Activated CD4-positive, alpha-beta T cell treated with anti-CD3 and anti-CD28 coated beads for 48 hours (primary cell): ENCODE measurements at regions not wholly inside any gene's neighbourhood (a gene's known extent, or its start where the extent isn't known, plus 50 kb on each side); places are given as distances from the start of the nearest gene placed in this dataset.
"Not testable (repeated sequence)": the region's sequence is repeated elsewhere in the genome, so short reads cannot be mapped to it uniquely, and the experiment has no call there.

ENCODE experiments used
- DNase-seq: peaks from one replicate; pipeline ENCODE4 v3.0.0-alpha.2; 2020

DNA sequence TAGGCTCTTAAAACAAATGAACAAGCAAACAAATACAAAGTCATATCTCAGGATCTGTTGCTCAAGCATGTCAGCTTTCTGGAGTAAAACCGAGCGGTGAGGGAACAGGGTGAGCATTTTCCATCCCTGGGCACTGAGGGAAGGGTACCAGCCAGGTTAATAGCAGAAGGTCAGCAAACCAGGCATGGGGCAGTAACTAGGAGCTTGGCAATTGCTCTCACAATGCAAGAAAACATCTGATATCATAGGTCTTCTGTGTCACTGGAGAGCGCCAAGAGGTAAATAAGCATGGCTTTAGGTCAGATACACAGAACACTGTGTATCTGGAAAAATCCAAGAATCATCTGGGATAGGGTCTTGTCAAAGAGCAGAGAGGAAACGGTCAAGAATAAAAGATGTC is 521.7 kb upstream of the AUTS2 start:
- no peak for DNase-seq

GRCh38 chr7:69078997-69079769 is 519.1 kb upstream of the AUTS2 start:
- DNase-seq: no peak

DNA sequence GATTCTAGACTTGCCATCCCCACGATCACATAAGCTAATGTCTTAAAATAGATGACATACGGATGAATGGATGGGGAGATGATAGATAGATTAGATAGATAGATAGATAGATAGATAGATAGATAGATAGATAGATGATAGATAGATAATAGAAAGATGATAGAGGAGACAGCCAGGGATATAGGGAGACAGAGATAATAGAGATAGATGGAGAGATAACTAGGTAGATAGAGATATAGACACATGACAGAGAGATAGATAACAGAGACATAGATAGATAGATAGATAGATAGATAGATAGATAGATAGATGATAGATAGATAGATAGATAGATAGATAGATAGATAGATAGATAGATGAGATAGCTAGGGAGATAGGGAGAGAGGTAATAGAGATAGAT is 511.0 kb upstream of the AUTS2 start:
- not testable (repeated sequence) for DNase-seq

DNA sequence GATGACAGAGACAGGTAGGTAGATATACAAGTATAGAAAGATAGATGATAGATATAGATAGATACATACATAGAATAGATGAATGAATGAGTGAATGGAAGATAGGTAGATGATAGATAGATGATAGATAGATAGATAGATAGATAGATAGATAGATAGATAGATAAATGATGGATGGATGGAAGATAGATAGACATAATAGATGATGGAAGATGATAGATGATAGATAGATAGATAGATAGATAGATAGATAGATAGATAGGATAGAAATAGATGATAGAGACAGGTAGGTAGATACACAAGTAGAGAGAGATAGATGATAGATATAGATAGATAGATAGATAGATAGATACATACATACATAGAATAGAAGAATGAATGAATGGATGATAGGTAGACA is 510.1 kb upstream of the AUTS2 start:
- DNase-seq: no peak

DNA sequence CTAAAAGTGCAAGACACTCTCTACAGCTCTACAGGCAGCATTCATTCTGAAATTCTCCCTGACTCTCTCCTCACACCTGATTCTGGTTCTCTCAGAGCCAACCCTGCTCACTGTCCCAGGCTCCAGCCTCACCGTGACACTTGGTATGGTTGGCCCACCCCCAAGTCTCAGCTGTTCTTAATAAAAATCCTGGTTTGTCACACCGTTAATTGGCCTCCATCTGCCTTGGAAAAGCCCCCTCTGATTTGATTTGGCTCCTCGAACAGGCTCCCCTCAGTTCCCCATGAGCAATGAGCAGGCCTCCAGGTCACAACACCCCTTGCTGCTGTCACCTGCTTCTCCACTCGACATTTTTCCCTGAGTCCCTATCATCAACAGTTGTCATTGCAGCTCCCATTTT is 507.3 kb upstream of the AUTS2 start:
- DNase-seq: no peak

DNA sequence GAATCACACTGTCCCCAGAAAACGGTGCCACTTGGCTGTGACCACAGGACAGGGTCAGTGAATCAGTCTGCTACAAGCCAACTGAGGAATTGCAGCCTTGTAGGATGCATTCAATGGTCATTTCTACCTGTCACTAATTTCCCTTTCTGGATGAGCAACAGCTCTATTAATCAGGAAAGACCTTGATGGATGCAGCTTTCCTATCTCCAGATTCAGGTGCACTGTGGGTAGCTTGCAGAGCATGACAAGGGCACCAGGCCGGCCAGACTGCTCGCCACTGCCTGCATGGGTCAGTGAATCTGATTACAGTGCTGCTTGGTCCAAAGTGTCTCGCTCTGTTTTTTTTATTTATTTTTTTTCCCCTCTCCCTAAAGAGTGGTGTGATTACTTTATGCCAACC is 506.8 kb upstream of the AUTS2 start:
- no peak for DNase-seq

DNA sequence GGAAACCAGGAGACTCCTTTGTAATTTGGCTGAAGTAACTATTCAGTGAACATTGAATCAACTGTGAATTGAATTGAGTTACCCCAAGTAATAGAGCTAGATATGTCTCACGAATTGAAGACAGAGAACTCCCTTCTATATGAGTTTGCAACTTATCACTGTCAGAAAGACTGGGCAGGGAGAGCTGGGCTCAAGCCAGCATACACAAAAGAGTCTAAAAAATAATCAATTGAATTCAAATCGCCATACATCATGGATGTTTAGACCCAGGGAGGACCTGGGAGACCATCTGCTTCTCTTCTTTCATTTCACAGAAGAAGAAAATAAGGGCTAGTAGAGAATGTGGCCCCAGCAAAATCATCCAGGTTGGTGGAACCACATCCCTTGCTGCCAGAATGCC is 503.1 kb upstream of the AUTS2 start:
- no peak for DNase-seq

GRCh38 chr7:69095649-69096048 is 502.6 kb upstream of the AUTS2 start:
- no peak for DNase-seq

- no peak for DNase-seq
Observed at GRCh38 chr7:69104023-69104422, 494.3 kb upstream of the AUTS2 start.

GRCh38 chr7:69105092-69105491 is 493.2 kb upstream of the AUTS2 start:
- DNase-seq: no peak

DNA sequence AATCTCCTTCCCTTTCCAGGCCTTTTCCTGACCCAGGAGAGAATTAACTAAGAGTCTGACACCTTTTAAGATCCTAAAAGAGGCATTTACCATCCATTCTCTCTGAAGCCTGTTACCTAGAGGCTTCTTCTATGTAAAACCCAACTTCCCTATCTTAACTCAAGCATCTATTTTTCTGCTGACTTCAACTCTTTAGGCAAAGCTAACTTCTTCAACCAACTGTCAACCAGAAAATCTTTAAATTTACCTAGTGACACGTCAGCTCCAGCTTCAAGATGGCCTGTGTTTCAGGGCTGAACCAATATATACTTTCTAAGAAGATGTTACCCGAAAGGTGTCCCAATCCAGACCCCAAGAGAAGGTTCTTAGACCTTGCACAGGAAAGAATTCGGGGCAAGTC is 492.3 kb upstream of the AUTS2 start:
- no peak for DNase-seq

- not testable (repeated sequence) for DNase-seq
Observed at GRCh38 chr7:69106449-69106848, 491.8 kb upstream of the AUTS2 start.

DNA sequence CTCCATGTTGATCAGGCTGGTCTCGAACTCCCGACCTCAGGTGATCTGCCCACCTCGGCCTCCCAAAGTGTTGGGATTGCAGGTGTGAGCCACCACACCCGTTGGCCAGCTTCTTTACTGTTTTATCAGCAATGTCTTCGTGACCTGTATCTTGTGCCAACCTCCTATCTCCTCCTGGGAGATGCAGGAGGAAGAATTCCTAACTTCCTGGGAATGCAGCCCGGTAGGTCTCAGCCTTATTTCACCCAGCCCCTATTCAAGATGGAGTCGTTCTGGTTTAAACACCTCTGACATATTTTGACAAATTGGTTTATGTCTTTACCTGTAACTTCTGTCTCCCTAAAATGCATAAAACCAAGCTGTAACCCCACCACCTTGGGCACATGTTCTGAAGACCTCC is 491.3 kb upstream of the AUTS2 start:
- not testable (repeated sequence) for DNase-seq

GRCh38 chr7:69108097-69108496 is 490.2 kb upstream of the AUTS2 start:
- DNase-seq: no peak

- no peak for DNase-seq
Observed at GRCh38 chr7:69109246-69109645, 489.0 kb upstream of the AUTS2 start.

DNA sequence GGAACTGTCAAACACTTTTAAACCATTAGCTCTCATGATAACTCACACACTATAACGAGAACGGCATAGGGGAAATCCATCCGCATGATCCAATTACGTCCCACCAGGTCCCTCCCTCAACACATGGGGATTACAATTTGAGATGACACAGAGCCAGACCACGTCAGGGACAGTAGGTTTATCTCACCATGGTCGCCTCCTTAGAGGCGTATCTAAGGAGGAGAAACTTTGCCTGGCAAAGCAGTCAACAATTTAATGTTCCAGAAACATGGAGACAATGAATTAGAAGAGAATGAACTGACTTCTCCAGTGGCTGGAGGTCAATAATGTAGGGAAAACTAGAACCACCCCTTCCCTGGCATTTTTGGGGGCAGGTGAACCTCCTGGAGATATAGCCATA is 488.4 kb upstream of the AUTS2 start:
- no peak for DNase-seq

DNA sequence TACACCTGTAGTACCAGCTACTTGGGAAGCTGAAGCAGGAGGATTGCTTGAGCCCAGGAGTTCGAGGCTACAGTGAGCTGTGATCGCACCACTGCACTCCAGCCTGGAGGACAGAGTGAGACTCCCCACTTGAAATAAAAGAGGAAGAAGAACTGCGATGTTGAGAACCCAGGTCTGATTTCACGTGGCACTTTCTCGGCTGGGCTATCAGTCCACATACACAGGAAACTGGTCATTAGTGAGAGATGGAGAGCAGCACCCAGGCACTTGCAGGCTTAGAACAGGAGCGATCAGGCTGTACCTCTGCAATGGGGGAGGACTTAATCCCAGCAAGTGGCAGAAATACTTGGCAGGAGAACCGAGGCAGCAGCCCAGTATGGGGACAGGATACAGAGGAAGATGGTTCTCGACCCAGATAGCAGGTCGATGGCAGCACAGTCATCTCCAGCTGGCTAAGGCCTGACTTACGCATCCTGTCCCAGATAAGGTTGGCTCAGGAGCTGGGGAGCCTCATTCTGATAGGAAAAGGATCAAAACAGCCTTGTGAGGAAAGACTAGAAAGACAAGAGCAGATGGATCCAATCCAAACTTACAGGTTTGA is 487.7 kb upstream of the AUTS2 start:
- no peak for DNase-seq

- no peak for DNase-seq
Observed at GRCh38 chr7:69114374-69114773, 483.9 kb upstream of the AUTS2 start.

DNA sequence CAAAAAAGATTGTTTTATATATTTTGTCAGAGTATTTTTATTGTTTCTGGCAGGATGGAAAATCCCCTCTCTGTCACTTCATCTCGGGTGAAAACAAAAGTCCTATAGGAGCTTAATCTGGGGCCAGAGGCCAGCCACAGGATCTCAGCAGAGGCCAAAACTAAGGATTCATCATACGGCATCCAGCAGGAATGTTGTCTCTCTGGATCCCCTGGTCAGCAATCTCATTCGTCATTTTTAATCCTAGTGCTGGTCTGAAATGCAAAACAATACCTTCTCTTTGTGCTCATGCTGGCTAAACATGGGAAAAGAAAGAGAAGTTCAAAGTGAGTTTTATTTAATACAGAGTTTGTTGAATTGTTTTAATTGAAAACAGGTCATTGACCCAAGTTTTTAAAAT is 482.5 kb upstream of the AUTS2 start:
- no peak for DNase-seq

GRCh38 chr7:69116196-69116595 is 482.1 kb upstream of the AUTS2 start:
- DNase-seq: not testable (repeated sequence)

DNA sequence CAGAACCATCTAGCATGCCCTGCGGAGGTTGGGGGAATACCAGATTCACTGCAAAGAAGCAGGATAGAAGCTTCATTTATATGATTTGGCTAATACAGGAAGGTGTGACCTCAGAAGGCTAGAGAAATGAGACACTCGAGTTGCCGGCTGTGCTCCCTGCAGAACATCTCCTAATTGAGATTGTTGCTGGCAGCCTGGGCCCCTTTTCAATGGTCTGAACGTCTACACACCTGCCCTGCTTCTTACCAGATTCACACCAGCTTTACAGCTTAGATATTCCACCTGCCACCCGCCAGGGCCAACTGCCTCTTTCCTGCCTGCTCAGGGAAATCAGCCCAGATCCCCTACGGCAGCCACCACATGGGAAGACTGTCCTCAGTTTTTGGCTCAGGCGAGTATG is 475.3 kb upstream of the AUTS2 start:
- DNase-seq: no peak

GRCh38 chr7:69126896-69127479 is 471.3 kb upstream of the AUTS2 start:
- DNase-seq: no peak

- no peak for DNase-seq
Observed at GRCh38 chr7:69129524-69129923, 468.8 kb upstream of the AUTS2 start.

- DNase-seq: no peak
Observed at GRCh38 chr7:69129951-69130350, 468.3 kb upstream of the AUTS2 start.

DNA sequence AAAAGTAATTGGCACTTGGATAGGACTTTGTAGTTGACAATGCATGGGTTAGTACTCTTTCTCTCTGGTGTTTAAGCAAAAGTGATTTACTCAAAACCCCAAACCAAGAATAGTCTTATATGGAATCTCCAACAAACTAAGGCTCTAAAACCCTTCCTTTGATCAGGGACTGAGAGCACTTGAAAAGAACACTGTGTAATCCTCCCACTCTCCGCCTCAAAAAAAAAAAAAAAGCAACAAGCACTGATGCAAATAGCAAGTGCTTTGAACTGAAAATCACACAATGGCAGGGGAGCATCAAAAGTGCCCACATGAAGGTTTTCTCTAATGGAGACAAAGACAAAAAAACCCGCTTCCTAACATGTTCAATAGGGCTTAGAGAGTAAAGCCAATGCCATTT is 467.9 kb upstream of the AUTS2 start:
- no peak for DNase-seq
